GM21576 (cell line): ENCODE measurements at regions not wholly inside any gene's neighbourhood (a gene's known extent, or its start where the extent isn't known, plus 50 kb on each side); places are given as distances from the start of the nearest gene placed in this dataset.
"Not testable (repeated sequence)": the region's sequence is repeated elsewhere in the genome, so short reads cannot be mapped to it uniquely, and the experiment has no call there.

Experiments
- ATAC-seq: cut with Tn5 transposase; IDR thresholded peaks from one replicate; pipeline ENCODE4 v1.9.1; 2021; ENCODE audit warnings: mild to moderate bottlenecking, moderate library complexity; ENCODE audit not compliant: unreplicated experiment

GRCh38 chr14:23895480-23895879, 58.1 kb upstream of the DHRS4 start:
- no peak for ATAC-seq

GRCh38 chr14:23896609-23897153, 56.9 kb upstream of the DHRS4 start:
- no peak for ATAC-seq

GRCh38 chr14:23897291-23897690, 56.3 kb upstream of the DHRS4 start:
- not testable (repeated sequence) for ATAC-seq

DNA sequence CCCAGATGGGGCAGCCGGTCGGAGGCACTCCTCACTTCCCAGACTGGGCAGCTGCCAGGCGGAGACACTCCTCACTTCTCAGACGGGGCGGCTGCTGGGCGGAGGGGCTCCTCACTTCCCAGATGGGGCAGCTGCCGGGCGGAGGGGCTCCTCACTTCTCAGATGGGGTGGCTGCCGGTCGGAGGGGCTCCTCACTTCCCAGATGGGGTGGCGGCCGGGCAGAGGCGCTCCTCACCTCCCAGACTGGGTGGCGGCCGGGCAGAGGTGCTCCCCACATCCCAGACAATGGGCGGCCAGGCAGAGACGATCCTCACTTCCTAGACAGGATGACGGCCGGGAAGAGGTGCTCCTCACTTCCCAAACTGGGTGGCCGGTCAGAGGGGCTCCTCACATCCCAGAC, 55.2 kb upstream of the DHRS4 start:
- not testable (repeated sequence) for ATAC-seq

DNA sequence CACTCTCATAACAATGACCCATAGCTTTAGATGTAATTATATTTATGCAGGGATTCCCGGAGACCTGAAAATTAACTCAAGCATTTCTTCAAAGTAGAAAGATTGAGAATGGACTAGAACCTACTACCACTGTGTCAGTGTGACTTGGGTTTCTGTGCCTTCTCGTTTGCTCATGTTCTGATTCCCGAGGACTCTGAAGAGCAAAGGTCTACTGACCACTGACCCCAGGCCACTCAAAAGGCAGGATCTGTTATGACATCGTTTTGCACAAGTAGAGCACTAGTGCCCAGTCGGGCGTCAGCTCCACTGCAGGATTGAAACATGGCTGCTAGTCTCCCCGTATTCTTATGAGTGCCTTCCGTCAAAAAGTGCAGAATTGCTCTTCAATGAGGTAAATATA, 53.8 kb upstream of the DHRS4 start:
- no peak for ATAC-seq

GRCh38 chr14:23903442-23903841, 50.1 kb upstream of the DHRS4 start:
- ATAC-seq: no peak
